HT-29 (cell line): ENCODE measurements at regions not wholly inside any gene's neighbourhood (a gene's known extent, or its start where the extent isn't known, plus 50 kb on each side); places are given as distances from the start of the nearest gene placed in this dataset.
"Not testable (repeated sequence)": the region's sequence is repeated elsewhere in the genome, so short reads cannot be mapped to it uniquely, and the experiment has no call there.

ENCODE experiments used
- DNase-seq: peaks from one replicate; pipeline ENCODE4 v3.0.0-alpha.2; 2015; ENCODE audit warnings: low spot score

GRCh38 chr5:17976404-17976803, 342.1 kb downstream of the TAF11L14 start:
- DNase-seq = no peak

GRCh38 chr5:17978954-17979353, 344.7 kb downstream of the TAF11L14 start:
- DNase-seq = no peak

GRCh38 chr5:17982626-17983025, 348.4 kb downstream of the TAF11L14 start:
- not testable (repeated sequence) for DNase-seq

GRCh38 chr5:17989036-17989435, 354.8 kb downstream of the TAF11L14 start:
- DNase-seq = no peak

GRCh38 chr5:17989567-17990563, 355.6 kb downstream of the TAF11L14 start:
- no peak for DNase-seq

- no peak for DNase-seq
Measured at GRCh38 chr5:17991775-17992174, 357.5 kb downstream of the TAF11L14 start.

GRCh38 chr5:17992291-17992690, 358.0 kb downstream of the TAF11L14 start:
- DNase-seq = no peak

GRCh38 chr5:17995997-17996396, 361.7 kb downstream of the TAF11L14 start:
- DNase-seq = no peak

GRCh38 chr5:17999858-18000257, 365.6 kb downstream of the TAF11L14 start:
- no peak for DNase-seq

GRCh38 chr5:18000744-18001143, 366.5 kb downstream of the TAF11L14 start:
- no peak for DNase-seq

- DNase-seq = no peak
Measured at GRCh38 chr5:18003312-18003711, 369.1 kb downstream of the TAF11L14 start.

- DNase-seq = no peak
Measured at GRCh38 chr5:18003784-18004183, 369.5 kb downstream of the TAF11L14 start.

- not testable (repeated sequence) for DNase-seq
Measured at GRCh38 chr5:18006235-18006634, 372.0 kb downstream of the TAF11L14 start.

GRCh38 chr5:18008940-18009339, 374.7 kb downstream of the TAF11L14 start:
- DNase-seq = no peak

GRCh38 chr5:18010053-18010452, 375.8 kb downstream of the TAF11L14 start:
- DNase-seq = peak; percentile 47

- no peak for DNase-seq
Measured at GRCh38 chr5:18018472-18018871, 384.2 kb downstream of the TAF11L14 start.

GRCh38 chr5:18023275-18023674, 389.0 kb downstream of the TAF11L14 start:
- DNase-seq = no peak

GRCh38 chr5:18023986-18024385, 389.7 kb downstream of the TAF11L14 start:
- DNase-seq = no peak

GRCh38 chr5:18024542-18024941, 390.3 kb downstream of the TAF11L14 start:
- DNase-seq = no peak

- DNase-seq = no peak
Measured at GRCh38 chr5:18027241-18027867, 393.1 kb downstream of the TAF11L14 start.

GRCh38 chr5:18028036-18028435, 393.8 kb downstream of the TAF11L14 start:
- DNase-seq = no peak

- DNase-seq = no peak
Measured at GRCh38 chr5:18032744-18033143, 398.5 kb downstream of the TAF11L14 start.

GRCh38 chr5:18036531-18036930, 402.3 kb downstream of the TAF11L14 start:
- no peak for DNase-seq
